Vagina (tissue), 2 donors: ENCODE measurements at regions not wholly inside any gene's neighbourhood (a gene's known extent, or its start where the extent isn't known, plus 50 kb on each side); places are given as distances from the start of the nearest gene placed in this dataset.

Experiments
- CTCF ChIP-seq, 3 experiments: fragments of 450-650 bp in 2 of 3; fragments of 200-600 bp in 1 of 3; sonication (generic) in 1 of 3; IDR thresholded peaks; one replicate each; pipeline ENCODE4 v1.5.1; 2017 to 2019; ENCODE audit warnings: antibody characterized with exemption in 3 of 3, mild to moderate bottlenecking in 2 of 3, moderate library complexity in 2 of 3
- POLR2A ChIP-seq, 2 donors: fragments of 450-650 bp; IDR thresholded peaks; one replicate each; pipeline ENCODE4 v1.6.1; 2017; ENCODE audit warnings: antibody characterized with exemption in 2 of 2, mild to moderate bottlenecking in 2 of 2, moderate library complexity in 2 of 2

GRCh38 chr3:181313335-181313734, 323.8 kb upstream of the DNAJC19 start:
- TF ChIP-seq CTCF (IDR thresholded peaks at IDR 0.05) (no peak), POLR2A (IDR thresholded peaks at IDR 0.05) (no peak)
